Epithelial cell of esophagus (primary cell): ENCODE measurements at regions not wholly inside any gene's neighbourhood (a gene's known extent, or its start where the extent isn't known, plus 50 kb on each side); places are given as distances from the start of the nearest gene placed in this dataset.

ENCODE experiments used
- DNase-seq: peaks from one replicate; pipeline ENCODE4 v3.0.0; 2010; ENCODE audit warnings: low read depth
- H3K4me3 ChIP-seq: 2 replicates; pipeline ENCODE4 v1.5.1; 2011; ENCODE audit warnings: mild to moderate bottlenecking, low read length, control low read depth
- CTCF ChIP-seq: IDR thresholded peaks from 2 replicates; pipeline ENCODE4 v1.5.1; 2011; ENCODE audit warnings: low read depth, mild to moderate bottlenecking, low read length, control low read depth, inconsistent platforms; ENCODE audit not compliant: insufficient read depth; ENCODE audit errors: missing control alignments

GRCh38 chr20:4549711-4550259 is 136.5 kb upstream of the PRNP start:
- no peak for TF ChIP-seq CTCF
- DNase-seq: no peak
- no peak overlapping the region for H3K4me3 ChIP-seq

- peak; percentile 97 for DNase-seq
- no peak for TF ChIP-seq CTCF
- H3K4me3 ChIP-seq: no peak overlapping the region
These were observed 137.7 kb upstream of the PRNP start for GRCh38 chr20:4548552-4548951.

- H3K4me3 ChIP-seq: no peak overlapping the region
- no peak for TF ChIP-seq CTCF
- peak; percentile 55 for DNase-seq
These were observed 139.5 kb upstream of the PRNP start for GRCh38 chr20:4546786-4547185.

GRCh38 chr20:4546342-4546741 is 139.9 kb upstream of the PRNP start:
- DNase-seq: peak; percentile 9
- no peak for TF ChIP-seq CTCF
- H3K4me3 ChIP-seq: no peak overlapping the region

GRCh38 chr20:4545526-4545925 is 140.7 kb upstream of the PRNP start:
- no peak for DNase-seq
- no peak for TF ChIP-seq CTCF
- H3K4me3 ChIP-seq: no peak overlapping the region

- peak; percentile 66 for DNase-seq
- no peak overlapping the region for H3K4me3 ChIP-seq
- no peak for TF ChIP-seq CTCF
These were observed 141.5 kb upstream of the PRNP start for GRCh38 chr20:4544765-4545164.

GRCh38 chr20:4542270-4542669 is 144.0 kb upstream of the PRNP start:
- no peak overlapping the region for H3K4me3 ChIP-seq
- TF ChIP-seq CTCF: no peak
- DNase-seq: peak; percentile 70
